ENCODE measurements at regions not wholly inside any gene's neighbourhood (a gene's known extent, or its start where the extent isn't known, plus 50 kb on each side); places are given as distances from the start of the nearest gene placed in this dataset.

DNA sequence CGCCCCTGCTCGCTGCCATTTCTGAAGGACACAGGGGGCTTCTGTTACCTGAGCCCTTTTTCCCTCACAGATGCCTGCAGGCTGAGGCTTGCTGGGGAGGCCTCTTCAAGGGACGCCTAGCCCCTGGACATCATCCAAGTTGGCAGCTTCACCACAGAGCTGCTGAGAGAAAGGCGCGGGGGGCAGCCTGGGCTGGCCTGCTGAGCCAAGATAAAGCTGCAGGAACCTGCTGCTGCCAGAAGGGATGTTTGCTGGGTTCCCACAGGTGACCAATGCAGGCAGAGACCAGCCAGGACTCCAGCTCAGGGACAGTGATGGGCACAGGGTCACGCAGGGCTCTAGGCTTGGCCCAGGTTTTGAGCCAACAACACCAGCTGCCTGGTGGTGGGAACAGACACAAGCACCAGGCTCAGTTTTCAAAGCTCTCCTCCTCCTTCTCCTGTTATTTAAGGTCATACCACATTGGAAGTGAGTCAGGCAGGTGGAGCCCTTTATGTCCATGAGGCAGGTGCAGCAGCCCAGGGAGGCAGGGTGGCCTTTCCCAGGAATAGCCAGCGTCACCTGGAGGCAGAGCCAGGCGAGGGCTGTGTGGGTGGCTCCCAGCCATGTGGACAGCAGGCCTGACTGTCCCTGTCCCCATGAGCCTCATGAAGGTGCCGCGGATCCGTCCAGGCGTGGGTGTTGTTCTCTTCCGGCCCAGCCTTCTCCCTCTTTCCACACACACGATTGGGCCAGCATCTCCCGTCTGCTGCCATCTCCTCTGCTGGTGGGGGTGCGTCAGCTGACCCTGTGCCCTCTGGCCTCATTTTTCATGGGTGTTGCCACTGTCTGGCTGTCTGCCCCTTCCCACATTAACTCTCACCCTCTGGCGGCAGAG is 515.5 kb upstream of the MYT1L start:
- DNase-seq (ENCODE audit: low read depth), result no peak
- no peak overlapping the region for H3K4me3 ChIP-seq (ENCODE audit: low read depth, low read length)

- H3K4me3 ChIP-seq (ENCODE audit: low read depth, low read length), result no peak overlapping the region
- DNase-seq (ENCODE audit: low read depth), result no peak
These were observed 514.8 kb upstream of the MYT1L start for GRCh38 chr2:2845806-2846315.

DNA sequence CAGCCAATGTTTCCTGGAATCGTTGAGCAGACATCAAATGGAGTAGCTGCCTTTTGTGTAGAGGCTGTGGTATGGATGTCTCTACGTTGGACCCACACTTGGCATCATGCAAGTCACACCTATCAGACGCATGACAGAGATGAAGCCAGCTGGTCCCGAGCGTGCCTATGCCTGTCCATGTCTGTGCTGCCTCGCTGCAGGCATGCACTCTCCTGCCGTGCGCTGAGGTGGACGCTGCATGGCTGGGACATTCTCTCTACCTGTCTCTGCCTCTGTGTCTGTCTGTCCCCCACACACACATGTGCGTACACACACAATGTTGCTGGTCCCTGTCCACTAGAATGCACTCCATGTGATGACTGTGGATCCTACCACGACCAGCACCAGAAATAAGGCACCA is 514.2 kb upstream of the MYT1L start:
- DNase-seq (ENCODE audit: low read depth), result no peak

DNA sequence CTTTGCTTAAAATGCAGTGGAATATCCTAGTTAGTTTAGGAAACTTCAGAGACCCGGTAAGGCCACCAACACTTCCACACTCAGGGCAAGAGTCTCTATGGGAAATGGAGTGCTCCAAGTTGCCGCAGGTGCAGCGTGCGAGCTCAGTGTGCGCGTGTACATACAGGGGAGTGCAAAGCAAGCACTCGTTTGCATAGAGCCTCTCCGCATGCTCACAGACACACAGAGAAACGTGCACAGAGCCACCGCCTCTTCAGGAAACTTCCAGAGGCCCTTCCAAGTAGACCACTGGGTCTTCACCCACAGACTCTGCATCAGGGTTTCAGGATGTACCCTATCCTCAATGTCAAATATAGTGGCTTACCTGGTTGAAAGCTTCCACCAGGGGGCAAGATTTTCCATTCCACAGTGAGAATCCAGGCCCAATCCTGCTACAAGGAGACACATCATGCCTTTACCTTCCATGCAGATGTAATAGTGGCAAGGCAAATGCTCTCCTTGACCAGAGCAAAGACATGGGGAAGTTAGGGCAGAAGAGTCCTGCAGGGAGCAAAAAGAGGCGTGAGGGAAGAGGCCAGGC is 513.0 kb upstream of the MYT1L start:
- DNase-seq (ENCODE audit: low read depth), result no peak
- H3K4me3 ChIP-seq (ENCODE audit: low read depth, low read length), result no peak overlapping the region

More for the DNA sequence above, 514.2 kb upstream of the MYT1L start:
- H3K4me3 ChIP-seq (ENCODE audit: low read depth, low read length), result no peak overlapping the region

GRCh38 chr2:2842466-2842865 is 511.4 kb upstream of the MYT1L start:
- H3K4me3 ChIP-seq (ENCODE audit: low read depth, low read length), result no peak overlapping the region
- DNase-seq (ENCODE audit: low read depth), result no peak

GRCh38 chr2:2840681-2841300 is 509.7 kb upstream of the MYT1L start:
- no peak for DNase-seq (ENCODE audit: low read depth)
- H3K4me3 ChIP-seq (ENCODE audit: low read depth, low read length), result no peak overlapping the region

- no peak overlapping the region for H3K4me3 ChIP-seq (ENCODE audit: low read depth, low read length)
- no peak for DNase-seq (ENCODE audit: low read depth)
These were observed 508.9 kb upstream of the MYT1L start for GRCh38 chr2:2839782-2840531.

GRCh38 chr2:2839393-2839781 is 508.3 kb upstream of the MYT1L start:
- DNase-seq (ENCODE audit: low read depth), result no peak
- no peak overlapping the region for H3K4me3 ChIP-seq (ENCODE audit: low read depth, low read length)

DNA sequence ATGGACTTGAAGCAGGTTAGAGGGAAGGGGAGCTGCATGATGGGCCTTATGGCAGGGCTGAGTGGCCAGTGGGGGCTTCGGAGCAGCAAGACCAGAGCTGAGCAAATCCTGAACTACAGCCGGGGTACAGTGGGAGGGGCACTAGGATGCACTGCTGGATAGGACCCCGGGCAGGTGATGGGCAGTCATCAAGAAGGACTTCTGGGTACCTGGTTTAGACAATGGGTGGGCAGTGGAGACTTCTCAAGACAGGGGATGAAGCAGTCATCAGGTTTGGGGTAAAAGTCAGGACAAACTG is 507.4 kb upstream of the MYT1L start:
- H3K4me3 ChIP-seq (ENCODE audit: low read depth, low read length), result no peak overlapping the region
- no peak for DNase-seq (ENCODE audit: low read depth)

GRCh38 chr2:2837746-2838547 is 506.9 kb upstream of the MYT1L start:
- DNase-seq (ENCODE audit: low read depth), result no peak
- H3K4me3 ChIP-seq (ENCODE audit: low read depth, low read length), result no peak overlapping the region

- no peak for DNase-seq (ENCODE audit: low read depth)
- H3K4me3 ChIP-seq (ENCODE audit: low read depth, low read length), result no peak overlapping the region
These were observed 505.4 kb upstream of the MYT1L start for GRCh38 chr2:2836343-2837070.

DNA sequence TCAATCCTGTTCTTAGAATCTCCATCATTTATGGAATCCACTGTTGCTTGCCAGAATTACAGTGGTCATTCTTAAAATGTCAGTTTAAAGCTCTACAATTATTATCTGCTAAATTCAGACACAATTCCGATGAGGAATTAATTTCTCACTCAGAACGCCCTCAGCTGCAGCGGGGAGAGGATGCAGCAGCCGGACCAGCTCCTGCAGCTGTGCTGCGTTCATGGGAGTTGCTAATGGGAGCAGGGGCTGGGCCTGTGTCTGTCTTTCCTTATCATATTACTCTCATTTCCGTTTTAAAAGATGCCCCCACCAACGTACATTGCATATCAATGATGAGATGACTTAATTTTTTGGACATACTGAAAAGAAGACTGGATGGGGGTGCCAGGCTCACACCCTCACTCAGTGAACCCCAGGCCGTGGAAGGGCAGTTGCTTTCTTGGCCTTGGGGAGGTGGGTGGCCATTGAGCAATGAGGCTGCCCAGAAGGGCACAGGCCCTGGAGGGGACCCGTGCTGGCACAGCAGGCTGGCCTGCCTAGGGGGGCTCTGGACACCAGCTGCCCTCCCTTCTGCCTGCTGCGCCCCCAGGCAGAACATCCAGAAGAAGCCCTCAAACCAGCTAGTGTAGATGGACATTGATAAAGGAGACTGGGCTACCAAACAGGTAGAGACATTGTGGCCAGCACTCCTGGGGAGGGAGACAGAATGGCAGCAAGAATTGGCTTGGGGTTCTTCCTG is 503.6 kb upstream of the MYT1L start:
- no peak for DNase-seq (ENCODE audit: low read depth)
- no peak overlapping the region for H3K4me3 ChIP-seq (ENCODE audit: low read depth, low read length)

DNA sequence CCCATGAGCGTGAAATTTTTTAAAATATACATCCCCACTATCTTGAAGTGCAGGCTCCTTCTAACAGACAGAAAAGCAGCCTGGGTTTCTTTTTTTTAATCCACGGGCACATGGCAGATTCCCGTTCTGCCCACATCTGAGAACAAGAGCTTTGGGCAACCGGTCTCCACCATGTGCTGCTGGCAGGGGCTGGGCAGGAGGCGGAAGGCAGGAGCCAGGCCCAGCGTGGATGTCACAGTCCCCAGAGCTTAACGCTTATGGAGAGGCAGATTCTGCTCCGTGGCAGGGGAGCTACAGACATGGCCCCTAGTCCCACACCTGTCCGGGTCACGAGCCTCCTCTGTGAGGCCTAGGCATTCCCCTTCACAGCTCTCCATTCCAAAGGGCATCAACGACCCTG is 503.0 kb upstream of the MYT1L start:
- no peak overlapping the region for H3K4me3 ChIP-seq (ENCODE audit: low read depth, low read length)
- DNase-seq (ENCODE audit: low read depth), result no peak

GRCh38 chr2:2832657-2833056 is 501.6 kb upstream of the MYT1L start:
- no peak overlapping the region for H3K4me3 ChIP-seq (ENCODE audit: low read depth, low read length)
- no peak for DNase-seq (ENCODE audit: low read depth)

- H3K4me3 ChIP-seq (ENCODE audit: low read depth, low read length), result no peak overlapping the region
- DNase-seq (ENCODE audit: low read depth), result no peak
These were observed 500.6 kb upstream of the MYT1L start for GRCh38 chr2:2831633-2832032.

DNA sequence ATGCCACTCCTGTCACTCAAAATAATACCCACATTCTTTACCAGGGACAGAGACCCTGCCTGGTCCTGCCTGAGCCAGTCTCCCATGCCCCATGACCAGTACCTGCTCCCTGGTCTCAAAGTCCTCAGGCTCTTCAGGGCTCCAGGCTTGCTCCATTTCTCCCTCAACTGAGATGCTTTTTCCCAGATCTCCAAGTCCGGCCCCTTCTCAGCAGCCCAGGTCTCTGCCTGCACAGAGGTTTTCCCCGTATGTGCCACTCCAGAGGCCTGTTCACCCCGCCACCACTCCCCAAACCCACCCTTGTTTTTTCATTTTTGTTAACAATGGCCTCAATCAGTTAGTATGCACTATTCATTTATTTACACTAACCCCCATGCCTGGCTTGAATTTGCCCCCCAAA is 499.5 kb upstream of the MYT1L start:
- no peak for DNase-seq (ENCODE audit: low read depth)

GRCh38 chr2:2828774-2829368 is 497.8 kb upstream of the MYT1L start:
- no peak overlapping the region for H3K4me3 ChIP-seq (ENCODE audit: low read depth, low read length)
- DNase-seq (ENCODE audit: low read depth), result peak; percentile 13

More for the DNA sequence above, 499.5 kb upstream of the MYT1L start:
- no peak overlapping the region for H3K4me3 ChIP-seq (ENCODE audit: low read depth, low read length)
